Fibroblast of lung (primary cell): ENCODE measurements at regions not wholly inside any gene's neighbourhood (a gene's known extent, or its start where the extent isn't known, plus 50 kb on each side); places are given as distances from the start of the nearest gene placed in this dataset.

Experiments
- DNase-seq, 2 donors: peaks; one replicate each; pipeline versions ENCODE4 v3.0.0 to v3.0.0-alpha.2; 2010; ENCODE audit warnings: low read depth in 2 of 2
- H2AFZ ChIP-seq: 2 replicates; pipeline ENCODE4 v1.5.1; 2012; ENCODE audit warnings: low read length, control low read depth, inconsistent platforms
- H3K27ac ChIP-seq: 2 replicates; pipeline ENCODE4 v1.5.1; 2011; ENCODE audit warnings: low read length, control low read depth; ENCODE audit not compliant: insufficient read depth
- H3K27me3 ChIP-seq: 2 replicates; pipeline ENCODE4 v1.5.1; 2011; ENCODE audit warnings: mild to moderate bottlenecking, low read length; ENCODE audit not compliant: control insufficient read depth, insufficient read depth
- H3K36me3 ChIP-seq: 2 replicates; pipeline ENCODE4 v1.5.1; 2011; ENCODE audit warnings: low read length; ENCODE audit not compliant: control insufficient read depth, insufficient read depth
- H3K4me1 ChIP-seq: 2 replicates; pipeline ENCODE4 v1.5.1; 2011; ENCODE audit warnings: low read length; ENCODE audit not compliant: control insufficient read depth, insufficient read depth; ENCODE audit errors: extremely low read depth
- H3K4me2 ChIP-seq: 2 replicates; pipeline ENCODE4 v1.5.1; 2011; ENCODE audit warnings: low read length, control low read depth; ENCODE audit not compliant: insufficient read depth; ENCODE audit errors: extremely low read depth
- H3K4me3 ChIP-seq, 4 experiments: fragments of 200-600 bp in 1 of 4; sonication (generic) in 1 of 4; replicated peaks in 1 of 4; 2 replicates each; pipeline ENCODE4 v1.5.1; 2011 to 2016; ENCODE audit warnings: low read length in 4 of 4, low read depth in 3 of 4, mild to moderate bottlenecking in 3 of 4, control low read depth in 2 of 4, inconsistent platforms in 1 of 4, mixed read lengths in 1 of 4; ENCODE audit not compliant: insufficient read depth in 1 of 4; ENCODE audit errors: control extremely low read depth in 1 of 4
- H3K79me2 ChIP-seq: 2 replicates; pipeline ENCODE4 v1.5.1; 2012; ENCODE audit warnings: mild to moderate bottlenecking, low read length, inconsistent platforms; ENCODE audit not compliant: control insufficient read depth, insufficient read depth
- H3K9ac ChIP-seq: 2 replicates; pipeline ENCODE4 v1.5.1; 2011; ENCODE audit warnings: mild to moderate bottlenecking, low read length, control low read depth; ENCODE audit not compliant: insufficient read depth
- H3K9me3 ChIP-seq: 2 replicates; pipeline ENCODE4 v1.5.1; 2012; ENCODE audit warnings: low read depth, low read length; ENCODE audit not compliant: control insufficient read depth, insufficient read depth
- H4K20me1 ChIP-seq: 2 replicates; pipeline ENCODE4 v1.5.1; 2011; ENCODE audit warnings: low read length; ENCODE audit not compliant: control insufficient read depth, insufficient read depth; ENCODE audit errors: extremely low read depth
- EZH2 ChIP-seq: IDR thresholded peaks from 2 replicates; pipeline ENCODE4 v1.5.1; 2012; ENCODE audit warnings: low read length, control low read depth, mild to moderate bottlenecking; ENCODE audit errors: missing control alignments
- TF ChIP-seq, protein P1 (sequence below), 2 donors: IDR thresholded peaks in 1 of 2; conservative IDR thresholded peaks in 1 of 2; 1 replicate in 1 of 2; 2 replicates in 1 of 2; pipeline ENCODE4 v1.5.1; 2011 to 2012; ENCODE audit warnings: low read length in 2 of 2, control low read depth in 1 of 2, inconsistent platforms in 1 of 2, low read depth in 1 of 2, mild to moderate bottlenecking in 1 of 2

DNA sequence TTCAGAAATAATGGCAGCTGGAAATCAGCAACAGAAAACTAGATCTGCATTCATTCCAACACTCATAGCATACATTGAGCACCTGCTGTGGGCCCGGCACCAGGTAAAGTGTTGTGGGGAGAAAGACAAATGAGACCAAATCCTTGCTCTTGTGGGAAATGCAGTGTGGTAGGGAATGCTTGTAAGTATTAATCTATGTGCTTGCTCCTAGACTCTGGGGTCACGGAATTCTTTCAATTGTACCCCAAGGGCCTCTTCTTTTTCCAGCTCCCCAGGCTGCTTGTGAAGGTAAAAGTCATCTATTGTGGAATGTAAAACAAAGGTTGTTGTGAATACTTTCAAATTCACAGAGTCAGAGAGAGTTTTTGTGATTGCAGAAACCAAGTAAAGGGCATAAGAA is 501.9 kb downstream of the CDK5RAP2 start:
- TF ChIP-seq, protein P1, sequence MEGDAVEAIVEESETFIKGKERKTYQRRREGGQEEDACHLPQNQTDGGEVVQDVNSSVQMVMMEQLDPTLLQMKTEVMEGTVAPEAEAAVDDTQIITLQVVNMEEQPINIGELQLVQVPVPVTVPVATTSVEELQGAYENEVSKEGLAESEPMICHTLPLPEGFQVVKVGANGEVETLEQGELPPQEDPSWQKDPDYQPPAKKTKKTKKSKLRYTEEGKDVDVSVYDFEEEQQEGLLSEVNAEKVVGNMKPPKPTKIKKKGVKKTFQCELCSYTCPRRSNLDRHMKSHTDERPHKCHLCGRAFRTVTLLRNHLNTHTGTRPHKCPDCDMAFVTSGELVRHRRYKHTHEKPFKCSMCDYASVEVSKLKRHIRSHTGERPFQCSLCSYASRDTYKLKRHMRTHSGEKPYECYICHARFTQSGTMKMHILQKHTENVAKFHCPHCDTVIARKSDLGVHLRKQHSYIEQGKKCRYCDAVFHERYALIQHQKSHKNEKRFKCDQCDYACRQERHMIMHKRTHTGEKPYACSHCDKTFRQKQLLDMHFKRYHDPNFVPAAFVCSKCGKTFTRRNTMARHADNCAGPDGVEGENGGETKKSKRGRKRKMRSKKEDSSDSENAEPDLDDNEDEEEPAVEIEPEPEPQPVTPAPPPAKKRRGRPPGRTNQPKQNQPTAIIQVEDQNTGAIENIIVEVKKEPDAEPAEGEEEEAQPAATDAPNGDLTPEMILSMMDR (conservative IDR thresholded peaks at IDR 0.05 in 1 of 2, IDR thresholded peaks at IDR 0.05 in 1 of 2; ENCODE audit: low read depth in 1 of 2, low read length in 2 of 2), result no peak
- no peak for TF ChIP-seq EZH2
- H3K36me3 ChIP-seq, result no peaks in the 10 kb centered on the region
- H3K79me2 ChIP-seq, result no peaks in the 10 kb centered on the region
- no peak overlapping the region for H3K9ac ChIP-seq
- no peak overlapping the region for H2AFZ ChIP-seq
- no peak overlapping the region for H3K4me3 ChIP-seq
- H3K4me1 ChIP-seq, result no peaks in the 10 kb centered on the region
- no peaks in the 10 kb centered on the region for H4K20me1 ChIP-seq
- H3K4me2 ChIP-seq, result no peak overlapping the region
- H3K27ac ChIP-seq, result no peak overlapping the region
- DNase-seq, result no peak
- H3K27me3 ChIP-seq, result no peaks in the 10 kb centered on the region
- H3K9me3 ChIP-seq, result no peaks in the 10 kb centered on the region

GRCh38 chr9:120071760-120072159 is 508.2 kb downstream of the CDK5RAP2 start:
- Histone ChIP-seq H3K9me3 (no peaks in the 10 kb centered on the region), H3K9ac (no peak overlapping the region), H3K79me2 (no peaks in the 10 kb centered on the region), H2AFZ (no peak overlapping the region), H3K4me3 (no peak overlapping the region), H4K20me1 (no peaks in the 10 kb centered on the region), H3K4me2 (no peak overlapping the region), H3K4me1 (no peaks in the 10 kb centered on the region), H3K36me3 (no peaks in the 10 kb centered on the region), H3K27me3 (no peaks in the 10 kb centered on the region), H3K27ac (no peak overlapping the region)
- TF ChIP-seq, protein P1 (conservative IDR thresholded peaks at IDR 0.05 in 1 of 2, IDR thresholded peaks at IDR 0.05 in 1 of 2; ENCODE audit: low read depth in 1 of 2, low read length in 2 of 2), result no peak
- TF ChIP-seq EZH2, result no peak
- no peak for DNase-seq

GRCh38 chr9:120066315-120066714 is 513.7 kb downstream of the CDK5RAP2 start:
- no peaks in the 10 kb centered on the region for H3K79me2 ChIP-seq
- no peaks in the 10 kb centered on the region for H3K4me1 ChIP-seq
- H3K9ac ChIP-seq, result no peak overlapping the region
- no peak overlapping the region for H3K4me3 ChIP-seq
- H4K20me1 ChIP-seq, result no peaks in the 10 kb centered on the region
- H3K9me3 ChIP-seq, result no peaks in the 10 kb centered on the region
- no peak for TF ChIP-seq EZH2
- TF ChIP-seq, protein P1 (conservative IDR thresholded peaks at IDR 0.05 in 1 of 2, IDR thresholded peaks at IDR 0.05 in 1 of 2; ENCODE audit: low read depth in 1 of 2, low read length in 2 of 2), result no peak
- no peak overlapping the region for H2AFZ ChIP-seq
- H3K4me2 ChIP-seq, result no peak overlapping the region
- H3K27me3 ChIP-seq, result no peaks in the 10 kb centered on the region
- H3K27ac ChIP-seq, result no peak overlapping the region
- H3K36me3 ChIP-seq, result no peaks in the 10 kb centered on the region
- DNase-seq, result peak in 1 of 2 donors; percentile 2
